ENCODE measurements at regions not wholly inside any gene's neighbourhood (a gene's known extent, or its start where the extent isn't known, plus 50 kb on each side); places are given as distances from the start of the nearest gene placed in this dataset.
"Not testable (repeated sequence)": the region's sequence is repeated elsewhere in the genome, so short reads cannot be mapped to it uniquely, and the experiment has no call there.

DNA sequence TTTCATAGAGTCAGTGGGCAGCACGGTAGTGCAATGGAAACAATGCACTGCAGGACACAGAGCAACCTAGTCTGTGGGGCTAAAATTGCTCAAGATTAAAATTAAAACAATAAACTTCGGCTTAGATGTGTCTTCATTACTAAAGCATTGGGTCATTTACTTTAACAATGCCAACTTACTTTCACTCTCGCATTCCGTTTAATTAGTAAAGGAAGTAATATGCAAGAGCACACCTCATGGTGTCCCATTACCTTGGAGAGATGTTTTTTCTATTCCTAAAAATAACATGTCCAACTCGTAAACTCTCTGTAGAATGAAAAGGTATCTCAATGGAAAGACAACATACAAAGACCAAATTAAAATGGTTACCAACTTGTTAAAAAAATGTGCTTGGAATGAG, 738.4 kb downstream of the PCDH17 start:
- H3K4me3 ChIP-seq (ENCODE audit: low read depth, low read length) = no peak overlapping the region
- H3K4me2 ChIP-seq (ENCODE audit: low read length) = no peak overlapping the region
- TF ChIP-seq, protein P1, sequence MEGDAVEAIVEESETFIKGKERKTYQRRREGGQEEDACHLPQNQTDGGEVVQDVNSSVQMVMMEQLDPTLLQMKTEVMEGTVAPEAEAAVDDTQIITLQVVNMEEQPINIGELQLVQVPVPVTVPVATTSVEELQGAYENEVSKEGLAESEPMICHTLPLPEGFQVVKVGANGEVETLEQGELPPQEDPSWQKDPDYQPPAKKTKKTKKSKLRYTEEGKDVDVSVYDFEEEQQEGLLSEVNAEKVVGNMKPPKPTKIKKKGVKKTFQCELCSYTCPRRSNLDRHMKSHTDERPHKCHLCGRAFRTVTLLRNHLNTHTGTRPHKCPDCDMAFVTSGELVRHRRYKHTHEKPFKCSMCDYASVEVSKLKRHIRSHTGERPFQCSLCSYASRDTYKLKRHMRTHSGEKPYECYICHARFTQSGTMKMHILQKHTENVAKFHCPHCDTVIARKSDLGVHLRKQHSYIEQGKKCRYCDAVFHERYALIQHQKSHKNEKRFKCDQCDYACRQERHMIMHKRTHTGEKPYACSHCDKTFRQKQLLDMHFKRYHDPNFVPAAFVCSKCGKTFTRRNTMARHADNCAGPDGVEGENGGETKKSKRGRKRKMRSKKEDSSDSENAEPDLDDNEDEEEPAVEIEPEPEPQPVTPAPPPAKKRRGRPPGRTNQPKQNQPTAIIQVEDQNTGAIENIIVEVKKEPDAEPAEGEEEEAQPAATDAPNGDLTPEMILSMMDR (IDR thresholded peaks at IDR 0.05) = no peak
- no peaks in the 10 kb centered on the region for H3K36me3 ChIP-seq (ENCODE audit: control insufficient read depth, insufficient read depth, low read length)
- H3K27me3 ChIP-seq (ENCODE audit: control insufficient read depth, insufficient read depth, low read length) = no peaks in the 10 kb centered on the region
- H2AFZ ChIP-seq = no peak overlapping the region
- H3K4me1 ChIP-seq = no peaks in the 10 kb centered on the region
- no peak overlapping the region for H3K9ac ChIP-seq
- H3K9me3 ChIP-seq (ENCODE audit: control insufficient read depth, low read length) = no peaks in the 10 kb centered on the region
- H3K27ac ChIP-seq = no peak overlapping the region
- no peaks in the 10 kb centered on the region for H3K79me2 ChIP-seq

DNA sequence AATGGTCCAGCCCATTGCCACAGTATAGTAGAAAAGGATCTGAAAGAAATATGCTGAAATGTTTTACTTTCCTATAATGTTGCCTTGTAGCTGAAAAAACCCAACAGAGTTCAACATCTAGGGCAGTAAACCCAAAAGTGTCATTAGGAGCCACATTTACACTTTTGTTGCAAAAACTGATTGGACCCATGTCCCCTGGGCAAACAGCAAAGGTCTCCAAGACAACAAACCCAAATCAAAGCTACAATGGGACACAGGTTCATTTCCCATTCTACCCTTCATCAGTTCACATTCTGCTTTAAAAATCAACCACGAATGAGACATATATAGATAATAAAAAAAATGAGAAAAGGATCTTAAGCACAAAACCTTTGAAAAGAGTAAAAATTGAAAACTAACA, 744.8 kb downstream of the PCDH17 start:
- TF ChIP-seq, protein P1 (IDR thresholded peaks at IDR 0.05) = no peak
- no peak overlapping the region for H2AFZ ChIP-seq

DNA sequence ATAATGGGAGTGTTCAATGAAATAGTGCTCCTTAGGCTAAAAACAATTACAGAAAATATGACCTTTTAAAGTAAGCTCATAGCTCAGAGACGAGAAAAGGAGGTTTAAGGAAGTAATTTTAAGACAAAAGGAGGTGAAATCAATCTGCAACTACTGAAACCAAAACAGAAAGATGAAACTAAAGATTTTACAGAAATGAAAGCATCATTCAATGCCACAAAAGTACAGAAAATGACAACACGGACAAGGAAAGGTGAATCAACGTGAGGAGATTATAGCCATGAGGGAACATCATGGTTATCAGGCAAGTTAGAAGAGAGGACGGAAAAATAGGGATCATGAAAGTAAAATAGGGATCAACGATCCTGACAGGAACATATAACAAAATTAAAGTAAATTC, 745.2 kb downstream of the PCDH17 start:
- H3K27ac ChIP-seq = no peak overlapping the region
- no peaks in the 10 kb centered on the region for H3K27me3 ChIP-seq (ENCODE audit: control insufficient read depth, insufficient read depth, low read length)
- H3K9ac ChIP-seq = no peak overlapping the region
- H3K9me3 ChIP-seq (ENCODE audit: control insufficient read depth, low read length) = no peaks in the 10 kb centered on the region
- no peak overlapping the region for H3K4me2 ChIP-seq (ENCODE audit: low read length)
- TF ChIP-seq, protein P1 (IDR thresholded peaks at IDR 0.05) = no peak
- no peaks in the 10 kb centered on the region for H3K4me1 ChIP-seq
- H2AFZ ChIP-seq = no peak overlapping the region
- H3K36me3 ChIP-seq (ENCODE audit: control insufficient read depth, insufficient read depth, low read length) = no peaks in the 10 kb centered on the region
- no peak overlapping the region for H3K4me3 ChIP-seq (ENCODE audit: low read depth, low read length)
- no peaks in the 10 kb centered on the region for H3K79me2 ChIP-seq

More for the DNA sequence above, 744.8 kb downstream of the PCDH17 start:
- Histone ChIP-seq H3K79me2 (no peaks in the 10 kb centered on the region), H3K4me1 (no peaks in the 10 kb centered on the region), H3K27ac (no peak overlapping the region), H3K9ac (no peak overlapping the region), H3K4me2 (ENCODE audit: low read length) (no peak overlapping the region), H3K4me3 (ENCODE audit: low read depth, low read length) (no peak overlapping the region), H3K27me3 (ENCODE audit: control insufficient read depth, insufficient read depth, low read length) (no peaks in the 10 kb centered on the region), H3K9me3 (ENCODE audit: control insufficient read depth, low read length) (no peaks in the 10 kb centered on the region), H3K36me3 (ENCODE audit: control insufficient read depth, insufficient read depth, low read length) (no peaks in the 10 kb centered on the region)

DNA sequence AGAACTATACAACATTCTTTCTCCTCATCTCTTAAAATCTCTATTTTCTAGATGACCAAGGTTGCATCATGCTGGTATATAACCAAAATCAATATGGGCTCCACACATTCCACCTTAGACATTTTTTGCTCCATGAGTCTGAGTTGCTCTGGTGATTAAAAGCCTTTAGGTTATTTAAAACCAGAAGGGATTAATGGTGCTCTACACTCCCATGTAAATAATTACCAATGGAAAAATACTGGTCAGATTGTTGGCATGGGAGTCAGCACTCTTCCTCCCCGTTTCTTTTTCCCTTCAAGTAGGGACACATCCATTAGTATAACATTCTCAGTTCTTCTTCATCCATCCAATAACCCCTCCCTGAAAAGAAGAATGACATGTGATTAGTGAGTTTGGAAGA, 747.7 kb downstream of the PCDH17 start:
- Histone ChIP-seq H3K9ac (no peak overlapping the region), H2AFZ (no peak overlapping the region), H3K4me3 (ENCODE audit: low read depth, low read length) (no peak overlapping the region), H3K4me2 (ENCODE audit: low read length) (no peak overlapping the region), H3K36me3 (ENCODE audit: control insufficient read depth, insufficient read depth, low read length) (no peaks in the 10 kb centered on the region), H3K27me3 (ENCODE audit: control insufficient read depth, insufficient read depth, low read length) (no peaks in the 10 kb centered on the region), H3K27ac (no peak overlapping the region), H3K4me1 (no peaks in the 10 kb centered on the region), H3K9me3 (ENCODE audit: control insufficient read depth, low read length) (no peaks in the 10 kb centered on the region), H3K79me2 (no peaks in the 10 kb centered on the region)
- TF ChIP-seq, protein P1 (IDR thresholded peaks at IDR 0.05) = no peak

DNA sequence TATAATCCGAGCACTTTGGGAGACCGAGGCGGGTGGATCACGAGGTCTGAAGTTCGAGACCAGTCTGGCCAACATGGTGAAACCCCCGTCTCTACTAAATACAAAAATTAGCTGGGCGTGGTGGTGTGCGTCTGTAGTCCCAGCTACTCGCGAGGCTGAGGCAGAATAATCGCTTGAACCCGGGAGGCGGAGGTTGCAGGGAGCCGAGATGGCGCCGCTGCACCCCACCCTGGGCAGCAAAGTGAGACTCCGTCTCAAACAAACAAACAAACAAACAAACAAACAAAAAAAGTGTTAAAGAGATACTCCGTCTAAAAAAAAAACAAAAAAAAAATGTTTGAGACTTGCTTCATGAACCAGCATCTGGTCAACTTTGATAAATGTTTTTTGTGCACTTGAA, 753.8 kb downstream of the PCDH17 start:
- not testable (repeated sequence) for H3K4me2 ChIP-seq (ENCODE audit: low read length); H3K27me3 ChIP-seq (ENCODE audit: control insufficient read depth, insufficient read depth, low read length); H3K9ac ChIP-seq; H3K4me3 ChIP-seq (ENCODE audit: low read depth, low read length); H3K27ac ChIP-seq; H3K4me1 ChIP-seq; H2AFZ ChIP-seq; H3K36me3 ChIP-seq (ENCODE audit: control insufficient read depth, insufficient read depth, low read length); H3K79me2 ChIP-seq; H3K9me3 ChIP-seq (ENCODE audit: control insufficient read depth, low read length)
